T-helper 1 cell (primary cell): ENCODE measurements at regions not wholly inside any gene's neighbourhood (a gene's known extent, or its start where the extent isn't known, plus 50 kb on each side); places are given as distances from the start of the nearest gene placed in this dataset.
"Not testable (repeated sequence)": the region's sequence is repeated elsewhere in the genome, so short reads cannot be mapped to it uniquely, and the experiment has no call there.

Source experiments
- DNase-seq, 5 donors: peaks; one replicate each; pipeline ENCODE4 v3.0.0-alpha.2; 2012 to 2020

DNA sequence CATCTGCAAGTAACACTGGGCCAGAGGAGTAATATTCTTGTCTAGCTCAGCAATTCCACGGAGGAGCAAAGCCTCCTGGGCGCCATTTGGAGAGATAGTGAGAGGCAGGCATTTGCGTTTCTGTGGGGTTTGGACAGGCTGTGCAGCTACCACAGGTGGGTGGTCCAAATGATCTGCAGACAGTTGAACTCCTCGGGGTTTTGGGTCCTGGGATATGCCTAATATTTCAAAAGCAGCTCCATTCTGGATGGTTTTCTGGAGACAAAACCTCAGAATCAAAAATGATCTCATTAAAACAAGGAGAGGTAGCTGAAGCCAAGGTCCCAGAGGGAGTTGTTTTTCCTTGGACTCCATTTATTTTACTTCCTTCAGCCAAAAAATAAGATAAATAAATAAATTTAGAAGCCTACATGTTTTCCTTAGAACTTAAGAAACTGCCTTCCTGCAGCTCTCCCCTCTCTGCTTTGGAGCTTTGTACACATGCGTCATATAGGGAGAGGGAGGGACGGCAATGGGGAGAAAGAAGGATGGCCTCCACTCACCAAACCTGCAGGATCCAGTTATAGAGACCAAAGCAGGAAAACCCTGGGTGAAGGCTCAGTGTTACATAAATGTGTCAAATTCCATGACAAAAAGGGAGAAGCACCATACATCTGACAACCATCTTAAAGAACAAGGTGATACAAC, 227.3 kb upstream of the DAAM1 start:
- no peak for DNase-seq

DNA sequence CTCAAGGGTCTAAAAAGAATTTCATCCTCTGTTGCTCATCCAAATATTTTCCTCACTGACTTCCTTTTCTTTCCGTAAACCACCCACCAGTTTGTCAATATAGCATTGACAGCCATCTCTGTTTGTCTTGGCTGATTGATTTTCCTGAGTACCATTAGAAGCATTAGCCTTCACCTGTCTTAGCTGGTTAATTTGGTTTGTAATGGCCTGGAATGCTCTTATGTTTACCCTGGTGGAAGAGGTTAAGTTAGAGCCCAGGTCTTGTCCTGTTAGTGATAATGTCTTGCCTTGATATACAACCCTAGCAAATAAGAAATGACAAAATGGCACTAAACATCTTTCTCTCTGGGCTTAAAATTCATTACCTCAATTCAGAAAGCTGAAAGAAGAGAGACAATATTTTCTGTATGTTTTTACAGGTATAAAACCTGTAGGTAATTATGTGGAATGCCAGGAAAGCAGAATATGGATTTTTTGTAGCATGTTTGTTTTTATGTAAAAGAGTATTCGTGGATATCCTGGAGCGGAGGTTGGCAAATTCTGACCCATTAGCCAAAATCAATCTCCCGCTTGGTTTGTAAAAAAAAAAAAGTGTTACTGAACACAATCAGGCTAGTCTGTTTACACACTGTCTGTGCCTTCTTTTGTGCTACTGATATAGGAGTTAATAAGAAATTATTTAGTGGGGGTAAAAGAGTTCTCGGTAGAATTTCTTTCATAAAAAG, 224.4 kb upstream of the DAAM1 start:
- DNase-seq, result no peak

DNA sequence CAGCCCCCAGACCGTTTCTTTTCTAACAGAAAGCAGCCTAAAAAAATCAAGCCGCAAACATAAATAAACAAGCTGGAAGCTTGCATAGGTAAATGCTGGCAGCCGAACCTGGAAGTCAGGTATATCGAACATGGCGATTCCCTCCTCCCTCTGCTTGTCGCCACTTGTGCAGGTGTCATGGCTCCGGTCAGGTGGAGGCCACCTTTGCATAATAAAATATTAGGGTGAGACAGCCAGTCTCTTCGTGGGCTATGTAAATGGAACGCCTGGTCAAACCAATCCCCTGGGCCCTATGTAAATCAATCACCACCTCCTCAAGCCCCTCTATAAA, 223.9 kb upstream of the DAAM1 start:
- no peak for DNase-seq

DNA sequence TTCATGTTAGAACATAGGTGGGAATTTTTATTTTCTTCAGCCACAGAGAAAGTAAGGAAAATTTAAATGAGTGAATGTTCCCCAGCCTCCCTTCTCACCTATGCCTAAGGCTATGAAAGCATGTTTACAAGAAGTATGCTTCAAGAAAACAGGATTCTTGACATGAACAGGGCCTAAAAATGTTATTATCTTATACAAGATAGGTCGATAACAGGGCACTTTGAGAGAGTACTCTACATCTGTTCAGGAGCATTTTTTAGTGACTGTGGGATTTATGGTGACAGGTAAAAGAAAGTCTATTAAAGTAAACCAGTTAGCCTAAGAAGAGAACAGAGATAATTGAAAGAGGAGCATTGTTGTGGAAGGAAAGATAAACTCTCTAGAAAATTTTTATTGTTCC, 222.9 kb upstream of the DAAM1 start:
- DNase-seq, result no peak

DNA sequence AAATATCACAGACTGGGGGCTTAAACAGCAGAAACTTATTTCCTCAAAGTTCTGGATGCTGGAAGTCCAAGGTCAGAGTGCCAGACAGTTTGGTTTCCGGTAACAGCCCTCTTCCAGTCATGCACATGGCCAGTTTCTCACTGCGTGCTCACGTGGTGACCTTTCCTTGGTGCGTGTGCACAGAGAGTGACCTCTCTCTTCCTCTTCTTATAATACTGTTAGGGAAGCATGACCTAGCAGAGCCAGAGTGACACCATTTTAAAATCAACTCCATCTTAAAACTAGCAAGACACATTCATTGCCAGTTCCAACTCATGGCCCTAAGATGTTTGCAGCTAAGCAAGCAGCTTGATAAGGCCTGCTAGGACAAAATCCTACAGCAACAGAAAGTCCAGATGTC, 221.5 kb upstream of the DAAM1 start:
- DNase-seq, result no peak

DNA sequence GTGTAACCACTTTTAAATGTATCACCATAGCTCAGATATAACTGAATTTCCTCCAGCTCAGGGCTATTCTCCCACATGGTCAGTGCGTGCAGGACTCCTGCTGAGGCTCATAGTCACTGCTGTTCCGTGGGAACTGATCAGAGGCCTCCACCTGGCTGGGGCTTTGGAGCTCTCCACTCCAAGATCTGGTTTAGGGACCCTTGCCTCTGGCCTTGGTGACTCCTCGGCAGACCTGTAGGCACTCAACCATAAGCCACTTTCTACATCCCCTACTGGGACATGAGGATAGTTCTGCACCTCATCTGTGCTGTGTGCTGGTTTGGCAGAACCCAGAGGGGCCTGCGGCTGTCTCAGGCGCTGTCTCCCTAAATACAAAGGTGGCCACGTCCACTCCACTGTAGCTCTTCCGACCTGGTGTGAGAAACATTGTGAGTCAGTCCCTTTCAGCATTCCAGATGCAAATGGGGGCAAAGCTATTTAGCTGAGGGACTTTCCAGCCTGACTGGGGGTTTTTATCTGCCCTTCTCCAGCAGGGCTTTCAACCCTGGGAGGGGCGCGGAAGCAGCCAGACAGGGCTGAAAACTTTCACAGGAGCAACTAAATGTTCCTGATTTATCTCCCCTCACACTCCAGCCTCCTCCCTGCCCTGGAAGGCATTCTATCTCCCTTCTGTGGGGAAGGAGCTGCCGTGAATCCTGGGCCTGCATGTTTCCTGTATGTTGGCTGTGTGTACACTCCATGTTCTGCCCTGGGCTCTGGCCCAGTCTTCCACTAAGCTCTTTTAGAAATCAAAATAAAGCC, 218.3 kb upstream of the DAAM1 start:
- DNase-seq, result no peak

DNA sequence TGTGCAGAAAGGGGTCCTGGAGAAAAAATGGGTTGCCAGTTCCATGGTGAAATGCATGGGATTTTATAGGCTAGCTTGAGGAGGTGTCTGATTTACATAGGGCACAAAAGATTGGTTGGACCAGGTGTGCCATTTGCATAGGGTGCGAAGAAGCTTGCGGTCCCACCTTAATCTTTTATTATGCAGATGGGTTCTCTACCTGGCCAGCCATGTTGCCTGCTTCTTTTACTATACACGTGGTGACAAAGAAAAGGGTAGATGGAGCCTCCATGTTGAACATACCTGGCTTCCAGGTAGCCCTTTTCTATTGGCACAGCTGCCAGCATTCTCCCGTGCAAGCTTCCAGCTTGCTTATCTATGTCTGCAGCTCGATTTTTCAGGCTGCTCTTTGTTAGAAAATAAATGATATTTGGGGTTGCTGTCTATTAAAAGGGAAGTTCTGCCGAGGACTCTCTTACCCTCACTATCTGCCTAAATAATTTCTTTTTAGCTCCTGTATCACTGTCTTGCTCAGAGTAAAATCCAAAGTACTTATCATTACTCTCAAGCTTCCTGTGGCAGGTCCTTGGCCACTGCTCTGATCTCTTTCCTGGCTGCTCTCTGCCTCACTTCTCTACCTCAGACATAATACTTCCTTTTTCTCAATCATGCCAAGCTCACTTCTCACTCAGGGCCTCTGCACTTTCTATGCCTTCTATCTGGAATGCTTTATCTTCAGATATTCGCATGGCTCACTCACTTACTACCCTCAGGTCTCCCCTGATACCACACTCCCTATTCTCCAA, 216.0 kb upstream of the DAAM1 start:
- no peak for DNase-seq

DNA sequence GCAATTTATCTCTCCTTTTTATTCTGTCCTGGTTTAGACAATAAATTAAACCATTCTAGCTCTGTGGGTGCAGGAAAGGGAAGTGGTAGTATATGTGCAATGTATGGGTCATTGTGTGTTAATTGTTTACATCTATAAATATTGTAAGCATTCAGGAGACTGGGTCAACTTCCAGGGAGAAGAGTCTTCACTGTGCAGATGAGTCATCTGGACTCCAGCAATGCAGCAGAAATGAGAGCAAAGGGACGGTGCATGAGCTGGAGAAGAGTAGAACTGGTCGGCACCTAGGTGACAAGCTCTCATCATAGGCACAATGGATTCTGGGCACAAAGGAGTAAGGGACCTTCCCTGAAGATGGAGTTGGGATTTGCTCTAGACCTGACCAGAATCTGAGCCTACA, 211.1 kb upstream of the DAAM1 start:
- no peak for DNase-seq

DNA sequence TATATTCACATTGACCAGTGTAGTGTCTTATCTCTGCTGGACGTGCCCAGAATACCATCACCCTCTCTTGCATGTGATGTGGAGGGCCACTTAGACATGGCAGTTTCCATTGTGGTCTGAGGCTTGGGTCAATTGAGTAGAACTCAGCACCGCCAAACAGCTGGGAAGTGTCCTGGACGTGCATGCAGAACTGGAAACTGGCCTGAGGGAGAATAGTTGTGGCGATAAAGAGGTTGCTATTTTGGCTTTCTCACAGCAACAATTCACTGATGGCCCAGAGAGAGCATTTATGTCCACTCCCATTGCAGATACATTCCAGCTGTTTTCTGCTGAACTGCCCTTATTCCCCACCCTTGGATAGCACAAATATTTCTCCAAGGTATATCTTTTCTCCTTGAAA, 210.1 kb upstream of the DAAM1 start:
- no peak for DNase-seq

DNA sequence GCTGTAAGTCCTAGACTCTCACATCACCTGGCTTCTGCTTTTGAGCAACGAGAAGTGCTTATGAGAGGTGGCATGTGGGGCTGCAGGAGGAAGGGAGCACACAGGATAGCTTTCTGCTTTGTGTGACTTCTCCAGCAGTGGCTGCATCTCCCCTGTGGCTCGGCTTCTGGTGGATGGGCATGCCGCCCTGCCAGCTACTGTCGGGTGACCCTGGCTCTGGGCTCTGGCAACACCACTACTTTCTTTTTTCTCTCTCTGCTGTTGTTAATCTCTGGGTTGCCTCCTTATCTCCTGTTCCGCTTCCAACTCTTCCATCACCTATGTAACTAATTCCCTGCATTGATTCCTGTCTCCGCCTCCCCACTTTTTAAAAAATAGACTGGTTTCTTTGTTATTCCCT, 209.1 kb upstream of the DAAM1 start:
- DNase-seq, result no peak

DNA sequence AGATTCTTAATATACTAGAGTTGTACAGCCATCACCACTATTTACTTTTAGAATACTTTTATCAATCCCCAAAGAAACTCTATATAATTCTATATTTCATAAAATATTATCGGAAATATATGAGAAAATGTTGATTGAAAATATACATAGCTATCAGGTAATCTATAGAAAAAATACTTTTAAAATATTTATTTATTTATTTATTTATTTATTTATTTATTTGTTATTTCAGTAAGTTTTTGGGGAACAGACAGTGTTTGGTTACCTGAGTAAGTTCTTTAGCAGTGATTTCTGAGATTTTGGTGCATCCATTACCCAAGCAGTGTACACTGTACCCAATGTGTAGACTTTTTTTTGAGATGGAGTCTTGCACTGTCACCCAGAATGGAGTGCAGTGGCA, 206.6 kb upstream of the DAAM1 start:
- DNase-seq, result no peak

DNA sequence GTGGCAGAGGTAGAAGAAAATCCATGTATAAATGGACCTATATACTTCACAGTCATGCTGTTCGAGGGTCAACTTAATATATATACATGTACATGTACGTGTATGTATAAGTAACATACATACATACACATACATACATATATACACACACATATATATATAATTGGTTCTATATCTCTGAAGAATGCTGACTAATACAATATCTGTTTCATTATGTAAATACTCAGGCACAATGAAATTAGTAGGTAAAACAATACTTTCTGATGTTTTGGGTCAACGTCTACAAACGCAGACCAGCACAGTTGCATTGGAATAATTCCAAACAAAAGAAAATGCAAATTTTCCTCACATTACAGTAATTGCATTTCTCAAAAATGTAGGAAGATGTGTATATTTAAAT, 202.7 kb upstream of the DAAM1 start:
- DNase-seq, result no peak

DNA sequence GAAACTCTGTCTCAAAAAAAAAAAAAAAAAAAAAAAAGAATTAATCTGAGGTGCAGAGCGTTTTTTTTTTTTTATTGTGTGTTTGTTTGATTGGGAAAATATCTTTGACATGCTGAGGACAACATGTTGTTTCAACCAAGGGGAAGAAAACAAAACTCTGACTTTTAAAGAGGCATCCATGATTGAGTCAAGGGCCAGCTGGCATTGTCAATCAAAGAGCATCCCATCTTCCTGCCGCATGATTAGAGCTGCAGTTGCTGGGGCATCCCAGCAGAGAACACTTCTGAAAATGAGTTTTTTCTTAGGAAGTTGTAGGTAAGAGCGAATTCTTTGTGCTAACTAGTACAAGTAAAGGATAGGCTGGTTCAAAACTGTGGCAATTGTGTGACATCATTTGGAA, 200.9 kb upstream of the DAAM1 start:
- DNase-seq, result no peak

DNA sequence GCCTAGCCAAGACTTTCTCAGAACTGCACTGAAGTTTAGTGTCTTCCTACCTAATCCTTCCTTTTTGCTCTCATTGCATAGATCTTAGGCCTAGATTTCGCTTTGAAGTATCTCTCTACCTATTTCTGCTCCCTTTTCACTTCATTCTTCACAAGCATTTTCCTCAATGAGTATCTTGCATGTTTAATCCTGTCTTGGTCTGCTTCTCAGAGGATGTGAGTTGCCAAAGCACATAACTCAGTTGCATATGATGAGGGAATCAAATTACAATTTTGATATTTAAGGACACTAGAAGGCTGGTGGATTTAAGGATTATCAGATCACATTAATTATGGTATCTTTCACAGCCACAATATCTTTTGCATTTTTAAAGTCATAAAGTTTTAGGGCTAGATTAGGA, 195.5 kb upstream of the DAAM1 start:
- DNase-seq, result no peak

DNA sequence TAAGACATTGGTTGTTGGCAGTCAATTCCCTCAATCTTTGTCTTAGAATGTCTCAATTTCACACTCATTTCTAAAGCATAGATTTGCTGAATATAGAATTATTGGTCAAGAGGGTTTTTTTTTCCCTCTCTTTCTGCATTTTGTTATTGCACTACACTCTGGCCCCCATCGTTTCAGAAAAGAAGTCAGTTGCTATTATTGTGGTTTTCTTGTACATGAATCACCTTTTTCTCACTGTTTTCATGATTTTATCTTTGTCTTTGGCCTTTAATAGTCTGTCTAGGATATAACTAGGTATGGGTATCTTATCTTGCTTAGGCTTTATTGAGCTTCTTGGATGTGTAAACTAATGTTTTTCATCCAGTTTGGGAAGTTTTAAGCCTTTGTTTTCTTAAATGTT, 194.3 kb upstream of the DAAM1 start:
- DNase-seq, result no peak

DNA sequence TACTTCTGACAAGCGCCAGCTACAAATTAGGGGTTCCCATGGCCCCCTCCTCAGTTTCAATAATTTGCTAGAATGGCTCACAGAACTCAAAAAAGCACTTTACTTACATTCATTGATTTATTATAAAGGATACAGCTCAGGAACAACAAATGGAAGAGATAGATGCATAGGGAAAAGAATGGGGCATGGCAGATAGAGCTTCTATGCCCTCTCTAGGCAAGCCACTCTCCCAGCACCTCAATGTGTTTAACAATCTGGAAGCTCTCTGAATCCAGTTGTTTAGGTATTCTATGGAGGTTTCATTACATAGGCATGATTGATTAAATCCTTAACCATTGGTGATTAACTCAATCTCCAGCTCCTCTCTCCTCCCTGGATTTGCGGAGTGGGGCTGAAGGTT, 184.5 kb upstream of the DAAM1 start:
- DNase-seq, result no peak

DNA sequence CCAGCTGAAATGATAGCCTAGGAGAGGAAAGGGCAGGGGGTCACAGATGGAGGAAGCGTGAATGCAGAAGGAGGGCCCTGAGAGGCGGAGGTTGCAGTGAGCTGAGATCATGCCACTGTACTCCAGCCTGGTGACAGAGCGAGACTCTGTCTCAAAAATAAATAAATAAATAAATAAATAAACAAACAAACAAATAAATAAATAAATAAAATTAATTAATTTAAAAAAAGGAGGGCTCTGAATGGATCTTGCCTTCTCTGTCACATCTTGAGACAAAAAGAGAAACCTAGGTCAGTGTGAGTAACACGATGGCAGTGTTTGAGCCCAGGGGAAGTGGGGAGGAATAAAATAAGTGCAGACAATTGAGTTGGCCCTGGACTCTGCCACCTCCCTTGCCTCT, 182.3 kb upstream of the DAAM1 start:
- not testable (repeated sequence) for DNase-seq

DNA sequence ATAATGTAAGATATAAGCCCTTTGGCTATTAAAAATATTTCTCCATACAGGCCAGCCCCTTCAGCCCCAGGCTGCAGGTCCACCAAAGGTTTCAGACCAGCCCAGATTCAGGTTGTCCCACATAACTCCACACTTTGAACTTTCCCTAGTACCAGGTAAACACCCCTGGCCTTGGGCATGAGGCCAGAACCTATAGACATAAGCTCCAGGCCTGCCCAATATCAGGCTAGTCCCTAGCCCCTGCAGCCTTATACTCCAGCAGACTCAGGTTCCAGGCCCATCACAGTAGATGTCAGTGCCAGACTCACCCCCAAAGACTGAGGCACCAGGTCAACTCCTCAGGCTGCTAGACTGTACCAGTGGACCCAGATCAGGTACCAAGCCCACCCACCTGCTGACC, 178.5 kb upstream of the DAAM1 start:
- no peak for DNase-seq

DNA sequence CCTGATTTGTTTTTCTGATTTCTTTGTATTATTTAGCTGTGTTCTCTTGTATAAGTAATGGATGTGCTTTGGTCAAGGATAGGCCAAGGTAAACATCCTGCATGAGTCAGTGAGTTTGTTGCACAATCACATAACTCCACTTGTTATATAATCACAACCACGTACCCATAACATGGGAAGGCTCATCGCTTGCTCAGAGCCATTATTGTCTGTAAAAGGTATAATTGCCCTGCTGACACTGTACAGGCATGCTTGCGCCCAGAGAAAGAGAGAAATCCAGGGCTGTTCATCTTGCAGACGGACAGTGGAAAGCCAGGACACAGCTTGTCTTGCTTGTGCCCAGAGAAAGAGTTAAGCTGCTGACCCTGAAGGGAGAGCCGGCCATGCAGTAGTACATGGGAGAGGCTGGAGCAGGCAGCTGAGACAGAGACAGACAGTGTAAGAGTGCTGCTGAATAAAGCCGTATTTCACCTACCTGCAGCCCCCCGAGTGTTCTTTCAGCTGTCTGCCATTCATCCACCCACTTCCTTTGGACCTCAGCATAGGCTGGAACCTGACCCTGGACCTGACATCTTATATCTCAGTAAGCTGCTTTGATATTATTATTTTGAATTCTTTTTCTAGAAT, 174.7 kb upstream of the DAAM1 start:
- no peak for DNase-seq

DNA sequence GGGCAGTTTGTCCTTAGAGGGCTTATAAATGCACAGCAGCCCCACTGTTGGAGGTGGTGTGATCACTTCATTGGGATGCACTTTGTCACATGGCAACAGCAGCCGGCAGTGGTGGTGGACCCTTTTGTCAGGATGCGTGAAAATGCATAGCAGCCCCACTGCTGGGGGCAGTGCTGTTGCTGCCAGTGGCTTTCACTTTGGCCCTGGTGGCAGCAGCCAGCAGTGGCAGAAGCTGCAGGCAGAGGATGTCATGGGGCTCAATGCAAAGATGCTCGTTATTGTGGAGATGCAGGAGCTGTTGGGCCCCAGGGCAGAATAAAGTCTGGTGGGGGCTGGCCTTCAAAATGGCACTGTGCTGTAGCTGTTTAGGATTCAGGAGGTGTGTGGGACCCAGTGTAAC, 173.0 kb upstream of the DAAM1 start:
- no peak for DNase-seq

DNA sequence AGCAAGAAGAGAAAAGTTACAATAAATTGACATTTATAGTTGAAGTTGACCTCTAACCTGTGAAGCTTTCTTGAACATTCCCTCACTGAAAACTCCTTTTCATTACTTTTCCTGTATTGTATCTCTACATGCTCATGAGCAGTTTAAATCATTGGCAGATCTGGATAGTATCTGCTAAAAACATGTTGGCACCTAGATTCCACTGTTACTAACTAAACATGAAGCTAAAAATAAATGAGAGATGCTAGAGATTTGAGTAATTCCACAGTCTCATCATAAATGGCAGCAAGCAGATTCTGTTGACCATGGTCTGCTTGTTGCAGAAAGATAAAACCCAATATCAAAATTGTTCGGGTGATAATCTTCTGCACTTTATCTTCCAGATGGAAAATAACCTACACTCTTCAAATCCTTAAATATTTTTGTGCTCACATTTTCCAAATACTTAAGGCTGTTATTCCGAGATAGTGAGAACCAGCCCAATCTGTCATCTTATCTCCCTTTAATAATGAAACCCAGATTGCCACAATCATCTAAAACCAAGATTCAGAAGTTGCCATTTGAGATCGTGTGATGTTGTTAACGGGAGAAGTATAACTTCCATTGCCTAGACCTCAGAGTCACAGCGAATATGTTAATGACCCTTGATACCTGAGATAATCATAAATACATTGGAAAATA, 171.0 kb upstream of the DAAM1 start:
- DNase-seq, result no peak

DNA sequence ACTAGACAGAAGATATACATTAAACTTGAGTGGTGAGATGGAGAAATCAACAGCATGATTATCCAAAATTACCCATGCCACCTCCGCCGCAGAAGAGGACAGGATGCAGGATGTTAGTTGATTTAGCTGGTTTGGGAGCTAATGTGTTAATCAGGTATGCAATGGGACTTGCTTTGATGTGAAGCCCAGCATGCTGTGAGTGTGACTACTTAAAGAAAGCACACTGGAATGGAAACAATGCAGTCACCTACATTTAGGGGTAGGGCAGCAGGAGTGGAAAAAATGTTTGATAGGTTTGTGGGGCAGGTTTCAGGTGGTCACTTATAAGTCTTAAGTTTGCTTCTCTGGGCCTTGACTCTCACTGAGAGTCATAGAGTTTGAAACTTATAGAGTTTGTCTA, 170.0 kb upstream of the DAAM1 start:
- no peak for DNase-seq
